Activated T-helper 1 cell treated with anti-CD3 and anti-CD28 coated beads, Interleukin-12 subunit alpha, Interleukin-12 subunit beta, Interleukin-2, Interleukin-4 antibody, amounts not matched to agents 30 ng/mL and 10 ng/mL and 1 ng/mL, durations not matched to agents 14 hours and 24 hours and 36 hours (primary cell): ENCODE measurements at regions not wholly inside any gene's neighbourhood (a gene's known extent, or its start where the extent isn't known, plus 50 kb on each side); places are given as distances from the start of the nearest gene placed in this dataset.

Experiments used
- DNase-seq: peaks from one replicate; pipeline ENCODE4 v3.0.0; 2021; ENCODE audit warnings: low spot score
- H3K27ac Mint-ChIP-seq: one replicate; pipeline ENCODE4 v1.8.0; 2021; ENCODE audit warnings: mild to moderate bottlenecking, mixed read lengths
- H3K27me3 Mint-ChIP-seq: one replicate; pipeline ENCODE4 v1.8.0; 2022; ENCODE audit warnings: mild to moderate bottlenecking, moderate library complexity, mixed read lengths; ENCODE audit not compliant: insufficient read depth
- H3K36me3 Mint-ChIP-seq: one replicate; pipeline ENCODE4 v1.8.0; 2021; ENCODE audit warnings: low read depth, mixed read lengths
- H3K4me1 Mint-ChIP-seq: one replicate; pipeline ENCODE4 v1.8.0; 2021; ENCODE audit warnings: low read depth, mixed read lengths
- H3K4me3 Mint-ChIP-seq: one replicate; pipeline ENCODE4 v1.8.0; 2021; ENCODE audit warnings: mild to moderate bottlenecking, moderate library complexity, mixed read lengths
- H3K9me3 Mint-ChIP-seq: one replicate; pipeline ENCODE4 v1.8.0; 2021; ENCODE audit warnings: mixed read lengths
- intact Hi-C: fragments of 100-400 bp; cut with micrococcal nuclease; formaldehyde crosslinking; loops from one replicate; pipeline ENCODE4 v1.15.1; 2024

- no peak for DNase-seq
- no peak overlapping the region for H3K4me3 Mint-ChIP-seq
- H3K36me3 Mint-ChIP-seq, result no peaks in the 10 kb centered on the region
- H3K27me3 Mint-ChIP-seq, result peaks cover 2% of the 10 kb centered on the region
- no peaks in the 10 kb centered on the region for H3K9me3 Mint-ChIP-seq
- H3K4me1 Mint-ChIP-seq, result no peaks in the 10 kb centered on the region
- intact Hi-C loops, result no loop called here
- H3K27ac Mint-ChIP-seq, result no peak overlapping the region
These were observed 105.5 kb downstream of the MYCN start for GRCh38 chr2:16045653-16046352.

GRCh38 chr2:16044946-16045456 is 104.7 kb downstream of the MYCN start:
- H3K4me1 Mint-ChIP-seq, result no peaks in the 10 kb centered on the region
- H3K27me3 Mint-ChIP-seq, result peaks cover 2% of the 10 kb centered on the region
- DNase-seq, result no peak
- H3K36me3 Mint-ChIP-seq, result no peaks in the 10 kb centered on the region
- no peaks in the 10 kb centered on the region for H3K9me3 Mint-ChIP-seq
- intact Hi-C loops, result no loop called here
- no peak overlapping the region for H3K27ac Mint-ChIP-seq
- no peak overlapping the region for H3K4me3 Mint-ChIP-seq

GRCh38 chr2:16043627-16044026 is 103.3 kb downstream of the MYCN start:
- Mint-ChIP-seq H3K27me3 (peaks cover 2% of the 10 kb centered on the region), H3K36me3 (no peaks in the 10 kb centered on the region), H3K4me1 (no peaks in the 10 kb centered on the region), H3K9me3 (no peaks in the 10 kb centered on the region), H3K4me3 (no peak overlapping the region), H3K27ac (no peak overlapping the region)
- no peak for DNase-seq
- intact Hi-C loops, result no loop called here

- H3K4me1 Mint-ChIP-seq, result no peaks in the 10 kb centered on the region
These were observed 102.8 kb downstream of the MYCN start for GRCh38 chr2:16043192-16043591.

GRCh38 chr2:16042201-16042700 is 101.9 kb downstream of the MYCN start:
- no peaks in the 10 kb centered on the region for H3K36me3 Mint-ChIP-seq
- H3K27ac Mint-ChIP-seq, result no peak overlapping the region
- no peaks in the 10 kb centered on the region for H3K9me3 Mint-ChIP-seq
- no peak overlapping the region for H3K4me3 Mint-ChIP-seq
- intact Hi-C loops, result no loop called here
- no peak for DNase-seq
- no peaks in the 10 kb centered on the region for H3K4me1 Mint-ChIP-seq
- H3K27me3 Mint-ChIP-seq, result peaks cover 2% of the 10 kb centered on the region

More at GRCh38 chr2:16043192-16043591, 102.8 kb downstream of the MYCN start:
- Mint-ChIP-seq H3K27ac (no peak overlapping the region), H3K4me3 (no peak overlapping the region), H3K36me3 (no peaks in the 10 kb centered on the region), H3K27me3 (peaks cover 2% of the 10 kb centered on the region), H3K9me3 (no peaks in the 10 kb centered on the region)
- intact Hi-C loops, result no loop called here
- no peak for DNase-seq

- Mint-ChIP-seq H3K36me3 (no peaks in the 10 kb centered on the region), H3K4me1 (no peaks in the 10 kb centered on the region), H3K27ac (no peak overlapping the region), H3K9me3 (no peaks in the 10 kb centered on the region), H3K27me3 (peaks cover 2% of the 10 kb centered on the region), H3K4me3 (no peak overlapping the region)
- intact Hi-C loops, result no loop called here
- DNase-seq, result no peak
These were observed 100.1 kb downstream of the MYCN start for GRCh38 chr2:16040271-16041010.

- Mint-ChIP-seq H3K27me3 (peaks cover 2% of the 10 kb centered on the region), H3K9me3 (no peaks in the 10 kb centered on the region), H3K27ac (no peak overlapping the region), H3K36me3 (no peaks in the 10 kb centered on the region), H3K4me1 (no peaks in the 10 kb centered on the region), H3K4me3 (no peak overlapping the region)
- intact Hi-C loops, result no loop called here
- no peak for DNase-seq
These were observed 99.5 kb downstream of the MYCN start for GRCh38 chr2:16039823-16040222.

GRCh38 chr2:16039055-16039454 is 98.7 kb downstream of the MYCN start:
- no peak overlapping the region for H3K27ac Mint-ChIP-seq

GRCh38 chr2:16038621-16039020 is 98.3 kb downstream of the MYCN start:
- H3K36me3 Mint-ChIP-seq, result no peaks in the 10 kb centered on the region
- H3K4me3 Mint-ChIP-seq, result no peak overlapping the region
- peaks cover 2% of the 10 kb centered on the region for H3K27me3 Mint-ChIP-seq
- no peak for DNase-seq
- H3K27ac Mint-ChIP-seq, result no peak overlapping the region
- no peaks in the 10 kb centered on the region for H3K9me3 Mint-ChIP-seq
- intact Hi-C loops, result no loop called here
- H3K4me1 Mint-ChIP-seq, result no peaks in the 10 kb centered on the region

More at GRCh38 chr2:16039055-16039454, 98.7 kb downstream of the MYCN start:
- Mint-ChIP-seq H3K4me3 (no peak overlapping the region), H3K9me3 (no peaks in the 10 kb centered on the region), H3K27me3 (peaks cover 2% of the 10 kb centered on the region), H3K36me3 (no peaks in the 10 kb centered on the region), H3K4me1 (no peaks in the 10 kb centered on the region)
- DNase-seq, result no peak
- intact Hi-C loops, result no loop called here

- intact Hi-C loops, result no loop called here
- Mint-ChIP-seq H3K4me1 (no peaks in the 10 kb centered on the region), H3K27me3 (peaks cover 2% of the 10 kb centered on the region), H3K27ac (no peak overlapping the region), H3K4me3 (no peak overlapping the region), H3K9me3 (no peaks in the 10 kb centered on the region), H3K36me3 (no peaks in the 10 kb centered on the region)
- no peak for DNase-seq
These were observed 97.6 kb downstream of the MYCN start for GRCh38 chr2:16037808-16038457.

- Mint-ChIP-seq H3K9me3 (no peaks in the 10 kb centered on the region), H3K4me1 (no peaks in the 10 kb centered on the region)
These were observed 96.6 kb downstream of the MYCN start for GRCh38 chr2:16036951-16037350.

GRCh38 chr2:16035747-16036745 is 95.7 kb downstream of the MYCN start:
- DNase-seq, result no peak
- no peak overlapping the region for H3K27ac Mint-ChIP-seq
- H3K4me3 Mint-ChIP-seq, result no peak overlapping the region
- no peaks in the 10 kb centered on the region for H3K36me3 Mint-ChIP-seq
- no peaks in the 10 kb centered on the region for H3K4me1 Mint-ChIP-seq
- intact Hi-C loops, result no loop called here
- no peaks in the 10 kb centered on the region for H3K27me3 Mint-ChIP-seq
- H3K9me3 Mint-ChIP-seq, result no peaks in the 10 kb centered on the region

More at GRCh38 chr2:16036951-16037350, 96.6 kb downstream of the MYCN start:
- Mint-ChIP-seq H3K27ac (no peak overlapping the region), H3K4me3 (no peak overlapping the region), H3K36me3 (no peaks in the 10 kb centered on the region), H3K27me3 (no peaks in the 10 kb centered on the region)
- intact Hi-C loops, result no loop called here
- DNase-seq, result no peak
